Progenitor cell of endocrine pancreas (in vitro differentiated cells): ENCODE measurements at regions not wholly inside any gene's neighbourhood (a gene's known extent, or its start where the extent isn't known, plus 50 kb on each side); places are given as distances from the start of the nearest gene placed in this dataset.

Experiments used
- DNase-seq: peaks from one replicate; pipeline ENCODE4 v3.0.0; 2021; ENCODE audit warnings: low spot score; ENCODE audit not compliant: unreplicated experiment
- H3K27ac Mint-ChIP-seq: 2 replicates; pipeline ENCODE4 v1.8.0; 2021; ENCODE audit warnings: mild to moderate bottlenecking, moderate library complexity, mixed read lengths
- H3K27me3 Mint-ChIP-seq: 2 replicates; pipeline ENCODE4 v1.8.0; 2021; ENCODE audit warnings: mixed read lengths
- H3K36me3 Mint-ChIP-seq: 2 replicates; pipeline ENCODE4 v1.8.0; 2022; ENCODE audit warnings: mixed read lengths; ENCODE audit not compliant: insufficient read depth
- H3K4me1 Mint-ChIP-seq: 2 replicates; pipeline ENCODE4 v1.8.0; 2021; ENCODE audit warnings: low read depth, mixed read lengths
- H3K4me3 Mint-ChIP-seq: 2 replicates; pipeline ENCODE4 v1.8.0; 2021; ENCODE audit warnings: low read depth, mild to moderate bottlenecking, moderate library complexity, mixed read lengths
- H3K9me3 Mint-ChIP-seq: 2 replicates; pipeline ENCODE4 v1.8.0; 2021; ENCODE audit warnings: low read depth, mixed read lengths
- TF ChIP-seq, protein P1 (sequence below): fragments of 200-600 bp; sonication (generic); IDR thresholded peaks from one replicate; pipeline ENCODE4 v1.5.0; 2021; ENCODE audit warnings: antibody characterized with exemption, mild to moderate bottlenecking; ENCODE audit not compliant: unreplicated experiment

DNA sequence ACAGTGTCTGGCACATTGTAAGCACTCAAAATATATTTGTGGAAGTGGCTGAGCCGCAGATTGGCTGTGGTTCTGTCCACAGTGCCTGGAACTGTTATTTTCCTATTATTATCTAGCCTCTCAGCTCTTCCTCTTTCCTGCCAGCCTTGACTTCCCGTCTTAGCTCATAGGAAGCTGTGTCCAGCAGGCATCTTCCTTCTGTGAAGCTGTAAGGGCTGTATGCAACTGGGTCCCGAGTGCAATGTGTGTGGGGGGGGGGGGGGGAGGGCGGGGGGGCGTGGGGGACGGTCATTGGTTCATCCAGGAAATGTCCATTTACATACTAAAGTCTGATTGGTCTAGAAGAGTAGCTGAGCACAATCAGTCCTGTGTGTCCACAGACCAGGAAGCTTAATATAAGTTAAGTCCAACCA is 210.7 kb downstream of the PDGFRA start:
- Mint-ChIP-seq H3K27ac (no peak overlapping the region), H3K27me3 (peaks cover 4% of the 10 kb centered on the region), H3K4me1 (no peaks in the 10 kb centered on the region), H3K9me3 (no peaks in the 10 kb centered on the region), H3K4me3 (no peak overlapping the region), H3K36me3 (no peaks in the 10 kb centered on the region)
- TF ChIP-seq, protein P1, sequence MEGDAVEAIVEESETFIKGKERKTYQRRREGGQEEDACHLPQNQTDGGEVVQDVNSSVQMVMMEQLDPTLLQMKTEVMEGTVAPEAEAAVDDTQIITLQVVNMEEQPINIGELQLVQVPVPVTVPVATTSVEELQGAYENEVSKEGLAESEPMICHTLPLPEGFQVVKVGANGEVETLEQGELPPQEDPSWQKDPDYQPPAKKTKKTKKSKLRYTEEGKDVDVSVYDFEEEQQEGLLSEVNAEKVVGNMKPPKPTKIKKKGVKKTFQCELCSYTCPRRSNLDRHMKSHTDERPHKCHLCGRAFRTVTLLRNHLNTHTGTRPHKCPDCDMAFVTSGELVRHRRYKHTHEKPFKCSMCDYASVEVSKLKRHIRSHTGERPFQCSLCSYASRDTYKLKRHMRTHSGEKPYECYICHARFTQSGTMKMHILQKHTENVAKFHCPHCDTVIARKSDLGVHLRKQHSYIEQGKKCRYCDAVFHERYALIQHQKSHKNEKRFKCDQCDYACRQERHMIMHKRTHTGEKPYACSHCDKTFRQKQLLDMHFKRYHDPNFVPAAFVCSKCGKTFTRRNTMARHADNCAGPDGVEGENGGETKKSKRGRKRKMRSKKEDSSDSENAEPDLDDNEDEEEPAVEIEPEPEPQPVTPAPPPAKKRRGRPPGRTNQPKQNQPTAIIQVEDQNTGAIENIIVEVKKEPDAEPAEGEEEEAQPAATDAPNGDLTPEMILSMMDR, result no peak
- DNase-seq, result no peak

DNA sequence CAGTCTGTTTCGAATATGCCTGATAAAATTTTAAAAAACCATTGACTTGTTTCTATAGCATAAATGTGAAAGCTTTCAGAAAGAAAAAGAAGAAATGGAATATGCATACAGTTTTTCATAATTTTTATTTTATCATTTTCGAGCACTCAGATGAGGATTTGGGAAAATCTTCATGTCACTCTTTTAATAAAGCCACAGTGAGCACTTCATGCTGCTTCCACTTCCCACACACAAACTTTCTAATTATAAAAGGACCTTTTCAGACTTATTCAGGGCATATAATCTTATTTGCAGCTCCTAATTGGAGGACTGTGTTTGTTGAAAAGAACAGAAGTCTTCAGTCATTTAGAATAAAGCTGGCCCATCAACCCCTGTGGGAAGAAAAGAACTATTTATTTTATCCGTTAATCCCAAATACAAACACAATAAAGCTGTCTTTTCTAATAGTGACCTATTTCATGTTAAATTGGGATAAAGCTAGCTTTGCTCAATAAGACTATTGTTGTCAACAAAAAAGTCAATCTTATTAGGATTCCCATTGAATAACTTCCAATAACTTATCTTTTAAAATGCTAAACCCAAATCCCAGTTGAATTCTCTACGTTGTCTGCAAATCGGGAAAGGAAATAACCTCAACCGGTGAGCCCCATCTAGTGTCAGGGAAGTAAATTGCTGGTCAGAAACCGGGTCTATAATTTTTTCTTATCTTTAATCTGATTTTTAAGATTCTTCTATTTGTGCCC is 211.5 kb downstream of the PDGFRA start:
- Mint-ChIP-seq H3K27me3 (peaks cover 4% of the 10 kb centered on the region), H3K4me3 (no peak overlapping the region), H3K9me3 (no peaks in the 10 kb centered on the region), H3K4me1 (no peaks in the 10 kb centered on the region), H3K36me3 (no peaks in the 10 kb centered on the region), H3K27ac (no peak overlapping the region)
- DNase-seq, result no peak
- TF ChIP-seq, protein P1, result peak; percentile 51

- TF ChIP-seq, protein P1, result no peak
- peaks cover 4% of the 10 kb centered on the region for H3K27me3 Mint-ChIP-seq
- H3K4me1 Mint-ChIP-seq, result no peaks in the 10 kb centered on the region
- H3K36me3 Mint-ChIP-seq, result peaks cover 2% of the 10 kb centered on the region
- H3K27ac Mint-ChIP-seq, result no peak overlapping the region
- peaks cover 17% of the 10 kb centered on the region for H3K9me3 Mint-ChIP-seq
- DNase-seq, result no peak
- no peak overlapping the region for H3K4me3 Mint-ChIP-seq
Measured at GRCh38 chr4:54445866-54446265, 211.9 kb upstream of the KIT start.

GRCh38 chr4:54446581-54446980 is 211.2 kb upstream of the KIT start:
- TF ChIP-seq, protein P1, result no peak
- H3K36me3 Mint-ChIP-seq, result peaks cover 2% of the 10 kb centered on the region
- no peaks in the 10 kb centered on the region for H3K4me1 Mint-ChIP-seq
- peaks cover 4% of the 10 kb centered on the region for H3K27me3 Mint-ChIP-seq
- H3K4me3 Mint-ChIP-seq, result no peak overlapping the region
- peaks cover 17% of the 10 kb centered on the region for H3K9me3 Mint-ChIP-seq
- no peak for DNase-seq
- no peak overlapping the region for H3K27ac Mint-ChIP-seq

DNA sequence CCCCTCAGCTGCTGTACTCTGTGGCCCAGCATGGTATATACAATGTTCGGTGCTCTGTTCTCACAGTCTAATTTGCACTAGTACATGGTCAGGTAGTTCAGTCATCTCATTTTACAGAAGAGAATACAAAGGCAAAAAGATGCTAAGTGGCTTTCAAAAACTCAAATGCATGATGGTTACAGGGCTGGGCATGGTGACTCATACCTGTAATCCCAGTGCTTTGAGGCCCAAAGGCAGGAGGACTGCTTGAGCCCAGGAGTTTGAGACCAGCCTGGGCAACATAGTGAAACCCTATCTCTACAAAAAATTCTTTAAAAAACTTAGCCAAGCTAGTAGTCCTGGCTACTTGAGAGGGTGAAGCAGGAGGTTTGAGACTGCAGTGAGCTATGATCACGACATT is 210.5 kb upstream of the KIT start:
- DNase-seq, result no peak
- Mint-ChIP-seq H3K36me3 (peaks cover 2% of the 10 kb centered on the region), H3K27me3 (peaks cover 4% of the 10 kb centered on the region), H3K4me1 (no peaks in the 10 kb centered on the region), H3K4me3 (no peak overlapping the region), H3K9me3 (peaks cover 18% of the 10 kb centered on the region), H3K27ac (no peak overlapping the region)
- TF ChIP-seq, protein P1, result no peak
